ENCODE measurements at regions not wholly inside any gene's neighbourhood (a gene's known extent, or its start where the extent isn't known, plus 50 kb on each side); places are given as distances from the start of the nearest gene placed in this dataset.
"Not testable (repeated sequence)": the region's sequence is repeated elsewhere in the genome, so short reads cannot be mapped to it uniquely, and the experiment has no call there.

DNA sequence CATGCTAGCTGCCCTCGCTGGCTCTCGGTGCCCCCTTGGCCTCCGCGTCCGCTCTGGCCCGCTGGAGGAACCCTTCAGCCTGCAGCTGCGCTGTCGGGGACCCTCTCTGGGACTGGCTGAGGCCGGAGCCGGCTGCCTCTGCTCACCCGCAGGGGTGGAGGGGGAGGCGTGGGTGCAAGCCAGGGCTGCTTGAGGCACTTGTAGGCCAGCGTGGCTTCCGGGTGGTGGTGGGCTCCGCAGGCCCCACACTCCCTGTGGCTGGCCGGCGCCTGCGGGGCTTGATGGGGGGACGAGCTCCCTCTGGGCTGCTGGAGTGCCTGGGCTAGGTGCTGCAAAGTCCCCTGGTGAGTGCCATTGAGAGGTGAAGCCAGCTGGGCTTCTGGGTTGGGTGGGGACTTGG lies 429.6 kb downstream of the LRRC70 start:
- H3K27ac ChIP-seq (ENCODE audit: insufficient read length, low read depth, low read length), result no peak overlapping the region
- H2AK5ac ChIP-seq (ENCODE audit: insufficient read length, low read length), result no peak overlapping the region
- no peaks in the 10 kb centered on the region for H3K27me3 Mint-ChIP-seq (ENCODE audit: low read depth)
- WGBS (ENCODE audit: extremely low coverage, insufficient read length, low lambda C conversion rate), result no CpG with 5 or more reads among the region's 19 CpGs
- no peak overlapping the region for H2BK5ac ChIP-seq (ENCODE audit: insufficient read length, low read length)
- H3K18ac ChIP-seq (ENCODE audit: insufficient read length, low read depth, low read length), result no peak overlapping the region
- no peak overlapping the region for H4K8ac ChIP-seq (replicated peaks; ENCODE audit: insufficient read length, low read depth, low read length)
- no peak overlapping the region for H2BK20ac ChIP-seq (ENCODE audit: low read depth, low read length, poor library complexity, severe bottlenecking)
- no peak overlapping the region for H3T11ph ChIP-seq (ENCODE audit: low read length)
- no peak overlapping the region for H2AFZ ChIP-seq (ENCODE audit: low read length)
- H3K79me2 ChIP-seq (ENCODE audit: insufficient read depth, low read length), result no peaks in the 10 kb centered on the region
- TF ChIP-seq, protein P1, sequence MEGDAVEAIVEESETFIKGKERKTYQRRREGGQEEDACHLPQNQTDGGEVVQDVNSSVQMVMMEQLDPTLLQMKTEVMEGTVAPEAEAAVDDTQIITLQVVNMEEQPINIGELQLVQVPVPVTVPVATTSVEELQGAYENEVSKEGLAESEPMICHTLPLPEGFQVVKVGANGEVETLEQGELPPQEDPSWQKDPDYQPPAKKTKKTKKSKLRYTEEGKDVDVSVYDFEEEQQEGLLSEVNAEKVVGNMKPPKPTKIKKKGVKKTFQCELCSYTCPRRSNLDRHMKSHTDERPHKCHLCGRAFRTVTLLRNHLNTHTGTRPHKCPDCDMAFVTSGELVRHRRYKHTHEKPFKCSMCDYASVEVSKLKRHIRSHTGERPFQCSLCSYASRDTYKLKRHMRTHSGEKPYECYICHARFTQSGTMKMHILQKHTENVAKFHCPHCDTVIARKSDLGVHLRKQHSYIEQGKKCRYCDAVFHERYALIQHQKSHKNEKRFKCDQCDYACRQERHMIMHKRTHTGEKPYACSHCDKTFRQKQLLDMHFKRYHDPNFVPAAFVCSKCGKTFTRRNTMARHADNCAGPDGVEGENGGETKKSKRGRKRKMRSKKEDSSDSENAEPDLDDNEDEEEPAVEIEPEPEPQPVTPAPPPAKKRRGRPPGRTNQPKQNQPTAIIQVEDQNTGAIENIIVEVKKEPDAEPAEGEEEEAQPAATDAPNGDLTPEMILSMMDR (conservative IDR thresholded peaks at IDR 0.05), result no peak
- no peaks in the 10 kb centered on the region for H3K9me3 ChIP-seq (ENCODE audit: control insufficient read depth, low read depth, low read length)
- H3K4me1 Mint-ChIP-seq, result no peaks in the 10 kb centered on the region
- DNase-seq, result no peak
- H3K4me2 ChIP-seq (ENCODE audit: insufficient read depth, insufficient read length, low read length), result no peak overlapping the region
- no peak overlapping the region for H4K91ac ChIP-seq (ENCODE audit: insufficient read length, low read depth, low read length)
- H3K9me3 Mint-ChIP-seq, result peaks cover 29 to 54% of the 10 kb centered on the region in 2 experiments
- H2BK120ac ChIP-seq (ENCODE audit: low read depth, low read length, poor library complexity, severe bottlenecking), result no peak overlapping the region
- H3K9ac ChIP-seq (ENCODE audit: extremely low read depth, insufficient read length, low read length), result no peak overlapping the region
- no peak overlapping the region for H2BK15ac ChIP-seq (ENCODE audit: low read depth, low read length)
- peaks cover 6 to 21% (median 17%) of the 10 kb centered on the region in 3 experiments; a peak in 6 of 7 replicates for H3K36me3 Mint-ChIP-seq (ENCODE audit: insufficient read depth in 1 of 3, low read depth in 3 of 3)
- H2BK12ac ChIP-seq (ENCODE audit: insufficient read length, low read depth, low read length), result no peak overlapping the region
- H3K27me3 ChIP-seq (ENCODE audit: insufficient read depth, low read length), result no peaks in the 10 kb centered on the region
- no peak overlapping the region for H3K23ac ChIP-seq (ENCODE audit: insufficient read length, low read depth, low read length)
- no peak overlapping the region for H3K56ac ChIP-seq (ENCODE audit: insufficient read length, low read depth, low read length)
- no peak overlapping the region for H3K14ac ChIP-seq (ENCODE audit: insufficient read depth, low read length)
- no peaks in the 10 kb centered on the region for H4K20me1 ChIP-seq (ENCODE audit: control insufficient read depth, insufficient read depth, insufficient read length)
- H3K79me1 ChIP-seq (ENCODE audit: insufficient read depth, low read depth, low read length, poor library complexity, severe bottlenecking), result no peaks in the 10 kb centered on the region
- H3K4ac ChIP-seq (ENCODE audit: low read depth, low read length), result no peak overlapping the region
- no peak overlapping the region for H3K4me3 Mint-ChIP-seq
- no peaks in the 10 kb centered on the region for H3K4me1 ChIP-seq (ENCODE audit: insufficient read depth, low read length)
- no peak overlapping the region for H4K5ac ChIP-seq (ENCODE audit: insufficient read length, low read depth, low read length)
- H3K23me2 ChIP-seq (ENCODE audit: insufficient read length, low read depth, low read length, poor library complexity, severe bottlenecking), result no peaks in the 10 kb centered on the region
- no peak overlapping the region for H3K27ac Mint-ChIP-seq

DNA sequence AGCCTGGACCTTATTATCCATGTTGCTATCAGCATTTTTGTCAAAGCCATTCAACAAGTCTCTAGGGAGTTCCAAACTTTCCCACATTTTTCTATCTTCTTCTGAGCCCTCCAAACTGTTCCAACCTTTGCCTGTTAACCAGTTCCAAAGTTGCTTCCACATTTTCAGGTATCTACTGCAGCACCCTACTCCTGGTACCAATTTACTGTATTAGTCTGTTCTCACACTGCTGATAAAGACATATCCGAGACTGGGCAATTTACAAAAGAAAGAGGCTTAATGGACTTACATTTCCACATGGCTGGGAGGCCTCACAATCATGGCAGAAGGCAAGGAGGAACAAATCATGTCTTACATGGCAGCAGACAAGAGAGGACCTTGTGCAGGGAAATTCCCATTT lies 416.2 kb downstream of the LRRC70 start:
- not testable (repeated sequence) for H2BK5ac ChIP-seq (ENCODE audit: insufficient read length, low read length); H3K23ac ChIP-seq (ENCODE audit: insufficient read length, low read depth, low read length); H3K79me2 ChIP-seq (ENCODE audit: insufficient read depth, low read length); H3T11ph ChIP-seq (ENCODE audit: low read length); H3K23me2 ChIP-seq (ENCODE audit: insufficient read length, low read depth, low read length, poor library complexity, severe bottlenecking); H3K27me3 Mint-ChIP-seq (ENCODE audit: low read depth); H4K5ac ChIP-seq (ENCODE audit: insufficient read length, low read depth, low read length); H4K20me1 ChIP-seq (ENCODE audit: control insufficient read depth, insufficient read depth, insufficient read length); H2BK120ac ChIP-seq (ENCODE audit: low read depth, low read length, poor library complexity, severe bottlenecking); H3K4me1 ChIP-seq (ENCODE audit: insufficient read depth, low read length); H3K27me3 ChIP-seq (ENCODE audit: insufficient read depth, low read length); H3K4me3 Mint-ChIP-seq; H2BK12ac ChIP-seq (ENCODE audit: insufficient read length, low read depth, low read length); H2AFZ ChIP-seq (ENCODE audit: low read length); H2BK20ac ChIP-seq (ENCODE audit: low read depth, low read length, poor library complexity, severe bottlenecking); H4K91ac ChIP-seq (ENCODE audit: insufficient read length, low read depth, low read length); H2BK15ac ChIP-seq (ENCODE audit: low read depth, low read length); H3K9me3 ChIP-seq (ENCODE audit: control insufficient read depth, low read depth, low read length); H3K56ac ChIP-seq (ENCODE audit: insufficient read length, low read depth, low read length); H2AK5ac ChIP-seq (ENCODE audit: insufficient read length, low read length); H3K14ac ChIP-seq (ENCODE audit: insufficient read depth, low read length); H3K4me2 ChIP-seq (ENCODE audit: insufficient read depth, insufficient read length, low read length); H3K4me1 Mint-ChIP-seq; H4K8ac ChIP-seq (replicated peaks; ENCODE audit: insufficient read length, low read depth, low read length); H3K18ac ChIP-seq (ENCODE audit: insufficient read length, low read depth, low read length); H3K79me1 ChIP-seq (ENCODE audit: insufficient read depth, low read depth, low read length, poor library complexity, severe bottlenecking); H3K27ac ChIP-seq (ENCODE audit: insufficient read length, low read depth, low read length); H3K4ac ChIP-seq (ENCODE audit: low read depth, low read length); DNase-seq; H3K9ac ChIP-seq (ENCODE audit: extremely low read depth, insufficient read length, low read length); H3K27ac Mint-ChIP-seq
- H3K36me3 Mint-ChIP-seq (ENCODE audit: insufficient read depth in 1 of 3, low read depth in 3 of 3), result peaks cover 22 to 39% (median 37%) of the 10 kb centered on the region in 3 experiments
- H3K9me3 Mint-ChIP-seq, result peaks cover 44 to 52% of the 10 kb centered on the region in 2 experiments
- no CpG with 5 or more reads among the region's 1 CpG for WGBS (ENCODE audit: extremely low coverage, insufficient read length, low lambda C conversion rate)

Measured in H9 (cell line).